Keratinocyte (primary cell): ENCODE measurements at regions not wholly inside any gene's neighbourhood (a gene's known extent, or its start where the extent isn't known, plus 50 kb on each side); places are given as distances from the start of the nearest gene placed in this dataset.

Experiments used
- DNase-seq: peaks from one replicate; pipeline ENCODE4 v3.0.0-alpha.2; 2011; ENCODE audit warnings: low read depth, missing footprints, low spot score
- FAIRE-seq: peaks from 2 replicates; lab custom pipeline; 2011; peaks lifted over from hg19 to GRCh38; lab: Jason Lieb, UNC
- H2AFZ ChIP-seq: 2 replicates; pipeline ENCODE4 v1.6.0; 2012; ENCODE audit warnings: low read length, control low read depth, inconsistent platforms; ENCODE audit not compliant: control insufficient read depth
- H3K27ac ChIP-seq: 2 replicates; pipeline ENCODE4 v1.5.1; 2011; ENCODE audit warnings: low read length; ENCODE audit not compliant: control insufficient read depth, insufficient read depth
- H3K27me3 ChIP-seq: 3 replicates; pipeline ENCODE4 v1.6.0; 2011; ENCODE audit warnings: low read length; ENCODE audit not compliant: control insufficient read depth, insufficient read depth; ENCODE audit errors: extremely low read depth
- H3K36me3 ChIP-seq, 2 experiments: 2 replicates in 1 of 2; 3 replicates in 1 of 2; pipeline ENCODE4 v1.5.1; 2011; ENCODE audit warnings: low read length in 2 of 2, mild to moderate bottlenecking in 1 of 2; ENCODE audit not compliant: control insufficient read depth in 2 of 2, insufficient read depth in 2 of 2; ENCODE audit errors: extremely low read depth in 1 of 2
- H3K4me1 ChIP-seq: 3 replicates; pipeline ENCODE4 v1.5.1; 2011; ENCODE audit warnings: low read length; ENCODE audit not compliant: control insufficient read depth, insufficient read depth; ENCODE audit errors: extremely low read depth
- H3K4me2 ChIP-seq: 3 replicates; pipeline ENCODE4 v1.6.0; 2011; ENCODE audit warnings: low read depth, low read length; ENCODE audit not compliant: control insufficient read depth, insufficient read depth; ENCODE audit errors: extremely low read depth
- H3K4me3 ChIP-seq, 3 experiments: fragments of 200-600 bp in 1 of 3; sonication (generic) in 1 of 3; 2 replicates in 2 of 3; 3 replicates in 1 of 3; pipeline ENCODE4 v1.5.1; 2011 to 2016; ENCODE audit warnings: low read length in 3 of 3, mild to moderate bottlenecking in 3 of 3, control low read depth in 2 of 3, inconsistent platforms in 1 of 3, low read depth in 1 of 3, mixed read lengths in 1 of 3, mixed run types in 1 of 3, moderate library complexity in 1 of 3; ENCODE audit not compliant: control insufficient read depth in 2 of 3, insufficient read depth in 2 of 3; ENCODE audit errors: extremely low read depth in 1 of 3
- H3K79me2 ChIP-seq: 2 replicates; pipeline ENCODE4 v1.6.0; 2012; ENCODE audit warnings: low read length; ENCODE audit not compliant: control insufficient read depth, insufficient read depth
- H3K9ac ChIP-seq: 3 replicates; pipeline ENCODE4 v1.6.0; 2011; ENCODE audit warnings: low read length; ENCODE audit not compliant: control insufficient read depth, insufficient read depth; ENCODE audit errors: extremely low read depth
- H3K9me1 ChIP-seq: 3 replicates; pipeline ENCODE4 v1.6.0; 2011; ENCODE audit warnings: low read length; ENCODE audit not compliant: control insufficient read depth, insufficient read depth; ENCODE audit errors: extremely low read depth
- H3K9me3 ChIP-seq: 2 replicates; pipeline ENCODE4 v1.5.1; 2012; ENCODE audit warnings: low read depth, low read length; ENCODE audit not compliant: control insufficient read depth
- H4K20me1 ChIP-seq: 3 replicates; pipeline ENCODE4 v1.6.0; 2011; ENCODE audit warnings: low read length; ENCODE audit not compliant: control insufficient read depth, insufficient read depth; ENCODE audit errors: extremely low read depth
- EZH2 ChIP-seq: IDR thresholded peaks from one replicate; pipeline ENCODE4 v1.6.1; 2012; ENCODE audit warnings: inconsistent platforms, mild to moderate bottlenecking, low read length, moderate library complexity
- dilution Hi-C: fragments of 300-500 bp; cut with MboI; formaldehyde crosslinking; loops from one replicate; pipeline ENCODE4 v1.7.0; 2020; ENCODE audit warnings: low sequenced_read_pairs; ENCODE audit not compliant: extremely low pct_ligation_motif_present
- TF ChIP-seq, protein P1 (sequence below), 3 experiments: IDR thresholded peaks in 1 of 3; conservative IDR thresholded peaks in 1 of 3; optimal IDR thresholded peaks in 1 of 3; 2 replicates in 2 of 3; 3 replicates in 1 of 3; pipeline versions ENCODE3 to v1.5.1; 2011; ENCODE audit warnings: low read length in 3 of 3, mild to moderate bottlenecking in 3 of 3, moderate library complexity in 2 of 3, control low read depth in 1 of 3, inconsistent platforms in 1 of 3; ENCODE audit not compliant: insufficient read depth in 2 of 3; ENCODE audit errors: extremely low read depth in 1 of 3

DNA sequence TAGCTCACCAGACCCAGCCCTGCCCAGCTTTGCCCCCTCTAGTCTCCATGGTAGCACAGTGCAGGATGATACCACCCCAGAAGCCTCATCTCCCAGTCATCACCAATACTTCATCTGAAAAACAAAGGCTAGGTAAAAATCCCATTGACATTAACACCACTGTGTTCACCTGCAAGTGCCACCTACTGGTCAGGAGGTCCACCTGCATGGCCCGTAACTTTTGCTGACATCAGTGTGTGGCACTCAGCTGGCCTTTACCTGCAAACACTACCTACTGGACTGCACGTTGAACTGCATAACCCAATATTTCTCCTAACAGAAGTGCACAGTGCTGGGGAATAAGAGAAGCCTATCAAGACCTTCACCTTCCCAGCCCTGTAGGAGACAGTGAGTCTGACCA is 234.7 kb upstream of the ADGRB3 start:
- no peak for FAIRE-seq

DNA sequence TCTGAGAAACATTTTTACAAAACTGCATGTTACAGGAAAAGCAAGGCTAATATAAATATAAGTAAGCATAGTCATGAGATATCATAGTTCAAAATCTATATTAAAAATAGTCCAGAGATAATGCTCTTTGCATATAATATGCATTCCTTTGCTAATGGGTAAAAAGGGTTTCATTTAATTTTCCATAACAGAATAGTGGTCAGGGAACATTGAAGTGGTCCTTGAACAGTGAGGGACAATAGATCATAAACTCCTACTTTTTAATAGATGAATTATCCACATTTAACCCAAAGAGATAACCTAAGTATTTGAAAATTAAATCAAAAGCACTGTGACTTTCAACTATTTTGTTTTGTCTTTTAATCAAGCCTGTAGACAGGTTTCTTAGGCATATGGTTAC is 243.1 kb upstream of the ADGRB3 start:
- Histone ChIP-seq H3K9me3 (peaks cover 3% of the 10 kb centered on the region), H3K79me2 (no peaks in the 10 kb centered on the region), H3K4me3 (no peak overlapping the region), H4K20me1 (no peaks in the 10 kb centered on the region), H3K9me1 (no peaks in the 10 kb centered on the region), H3K27me3 (no peaks in the 10 kb centered on the region), H3K9ac (no peak overlapping the region), H3K36me3 (no peaks in the 10 kb centered on the region), H2AFZ (no peak overlapping the region), H3K4me2 (no peak overlapping the region), H3K4me1 (no peaks in the 10 kb centered on the region), H3K27ac (no peak overlapping the region)
- dilution Hi-C loops, result no loop called here
- no peak for DNase-seq
- no peak for FAIRE-seq
- TF ChIP-seq, protein P1, sequence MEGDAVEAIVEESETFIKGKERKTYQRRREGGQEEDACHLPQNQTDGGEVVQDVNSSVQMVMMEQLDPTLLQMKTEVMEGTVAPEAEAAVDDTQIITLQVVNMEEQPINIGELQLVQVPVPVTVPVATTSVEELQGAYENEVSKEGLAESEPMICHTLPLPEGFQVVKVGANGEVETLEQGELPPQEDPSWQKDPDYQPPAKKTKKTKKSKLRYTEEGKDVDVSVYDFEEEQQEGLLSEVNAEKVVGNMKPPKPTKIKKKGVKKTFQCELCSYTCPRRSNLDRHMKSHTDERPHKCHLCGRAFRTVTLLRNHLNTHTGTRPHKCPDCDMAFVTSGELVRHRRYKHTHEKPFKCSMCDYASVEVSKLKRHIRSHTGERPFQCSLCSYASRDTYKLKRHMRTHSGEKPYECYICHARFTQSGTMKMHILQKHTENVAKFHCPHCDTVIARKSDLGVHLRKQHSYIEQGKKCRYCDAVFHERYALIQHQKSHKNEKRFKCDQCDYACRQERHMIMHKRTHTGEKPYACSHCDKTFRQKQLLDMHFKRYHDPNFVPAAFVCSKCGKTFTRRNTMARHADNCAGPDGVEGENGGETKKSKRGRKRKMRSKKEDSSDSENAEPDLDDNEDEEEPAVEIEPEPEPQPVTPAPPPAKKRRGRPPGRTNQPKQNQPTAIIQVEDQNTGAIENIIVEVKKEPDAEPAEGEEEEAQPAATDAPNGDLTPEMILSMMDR (optimal IDR thresholded peaks at IDR 0.05 in 1 of 3, IDR thresholded peaks at IDR 0.05 in 1 of 3, conservative IDR thresholded peaks at IDR 0.05 in 1 of 3; ENCODE audit: extremely low read depth in 1 of 3, insufficient read depth in 2 of 3, low read length in 3 of 3), result no peak
- TF ChIP-seq EZH2, result no peak

More for the DNA sequence above, 234.7 kb upstream of the ADGRB3 start:
- DNase-seq, result no peak
- dilution Hi-C loops, result no loop called here
- Histone ChIP-seq H3K9ac (no peak overlapping the region), H3K9me3 (peaks cover 3% of the 10 kb centered on the region), H3K79me2 (no peaks in the 10 kb centered on the region), H3K4me3 (no peak overlapping the region), H3K9me1 (no peaks in the 10 kb centered on the region), H3K36me3 (no peaks in the 10 kb centered on the region), H3K27ac (no peak overlapping the region), H3K27me3 (no peaks in the 10 kb centered on the region), H4K20me1 (no peaks in the 10 kb centered on the region), H2AFZ (no peak overlapping the region), H3K4me1 (no peaks in the 10 kb centered on the region), H3K4me2 (no peak overlapping the region)
- TF ChIP-seq EZH2, result no peak
- TF ChIP-seq, protein P1 (optimal IDR thresholded peaks at IDR 0.05 in 1 of 3, IDR thresholded peaks at IDR 0.05 in 1 of 3, conservative IDR thresholded peaks at IDR 0.05 in 1 of 3; ENCODE audit: extremely low read depth in 1 of 3, insufficient read depth in 2 of 3, low read length in 3 of 3), result no peak
